H9 (cell line): ENCODE measurements at regions not wholly inside any gene's neighbourhood (a gene's known extent, or its start where the extent isn't known, plus 50 kb on each side); places are given as distances from the start of the nearest gene placed in this dataset.

Experiments
- DNase-seq: peaks from one replicate; pipeline ENCODE4 v3.0.0-alpha.2; 2017
- H2AFZ ChIP-seq: one replicate; pipeline ENCODE4 v1.6.1; 2013; ENCODE audit warnings: mild to moderate bottlenecking, low read length, control low read depth, moderate library complexity
- H2AK5ac ChIP-seq: 2 replicates; pipeline ENCODE4 v1.6.1; 2013; ENCODE audit warnings: low read length, control low read depth, mixed read lengths; ENCODE audit not compliant: insufficient read length
- H2BK120ac ChIP-seq: one replicate; pipeline ENCODE4 v1.6.1; 2013; ENCODE audit warnings: low read depth, mild to moderate bottlenecking, low read length, control low read depth, inconsistent platforms; ENCODE audit not compliant: poor library complexity, severe bottlenecking
- H2BK12ac ChIP-seq: 2 replicates; pipeline ENCODE4 v1.6.1; 2013; ENCODE audit warnings: low read length, control low read depth, mixed read lengths, low read depth; ENCODE audit not compliant: insufficient read length
- H2BK15ac ChIP-seq: 2 replicates; pipeline ENCODE4 v1.6.1; 2013; ENCODE audit warnings: low read depth, low read length, control low read depth
- H2BK20ac ChIP-seq: one replicate; pipeline ENCODE4 v1.6.1; 2013; ENCODE audit warnings: low read depth, mild to moderate bottlenecking, low read length, control low read depth, inconsistent platforms; ENCODE audit not compliant: poor library complexity, severe bottlenecking
- H2BK5ac ChIP-seq: 2 replicates; pipeline ENCODE4 v1.6.1; 2013; ENCODE audit warnings: low read length, control low read depth, mixed read lengths; ENCODE audit not compliant: insufficient read length
- H3K14ac ChIP-seq: 2 replicates; pipeline ENCODE4 v1.6.1; 2013; ENCODE audit warnings: low read length, control low read depth; ENCODE audit not compliant: insufficient read depth
- H3K18ac ChIP-seq: 2 replicates; pipeline ENCODE4 v1.6.1; 2013; ENCODE audit warnings: low read depth, mild to moderate bottlenecking, mixed read lengths, low read length, control low read depth; ENCODE audit not compliant: insufficient read length
- H3K23ac ChIP-seq: 2 replicates; pipeline ENCODE4 v1.6.1; 2013; ENCODE audit warnings: low read length, control low read depth, mixed read lengths, low read depth; ENCODE audit not compliant: insufficient read length
- H3K23me2 ChIP-seq: 2 replicates; pipeline ENCODE4 v1.6.1; 2013; ENCODE audit warnings: low read depth, mild to moderate bottlenecking, mixed read lengths, low read length, control low read depth; ENCODE audit not compliant: insufficient read length, poor library complexity, severe bottlenecking
- H3K27ac ChIP-seq: 2 replicates; pipeline ENCODE4 v1.5.1; 2013; ENCODE audit warnings: low read length, control low read depth, mixed read lengths, low read depth; ENCODE audit not compliant: insufficient read length
- H3K27me3 ChIP-seq: 2 replicates; pipeline ENCODE4 v1.6.1; 2013; ENCODE audit warnings: low read length, control low read depth, inconsistent platforms; ENCODE audit not compliant: insufficient read depth
- H3K4ac ChIP-seq: 2 replicates; pipeline ENCODE4 v1.6.1; 2013; ENCODE audit warnings: low read depth, mild to moderate bottlenecking, control low read depth, inconsistent platforms, low read length, moderate library complexity
- H3K4me1 ChIP-seq: 2 replicates; pipeline ENCODE4 v1.6.1; 2013; ENCODE audit warnings: low read length, control low read depth, inconsistent platforms; ENCODE audit not compliant: insufficient read depth
- H3K4me2 ChIP-seq: 2 replicates; pipeline ENCODE4 v1.6.1; 2013; ENCODE audit warnings: low read length, control low read depth, mixed read lengths; ENCODE audit not compliant: insufficient read length, insufficient read depth
- H3K56ac ChIP-seq: 2 replicates; pipeline ENCODE4 v1.6.1; 2013; ENCODE audit warnings: low read depth, mild to moderate bottlenecking, mixed read lengths, low read length, control low read depth; ENCODE audit not compliant: insufficient read length
- H3K79me1 ChIP-seq: 2 replicates; pipeline ENCODE4 v1.6.1; 2013; ENCODE audit warnings: low read depth, mild to moderate bottlenecking, moderate library complexity, low read length, control low read depth, inconsistent platforms; ENCODE audit not compliant: insufficient read depth, poor library complexity, severe bottlenecking
- H3K79me2 ChIP-seq: 2 replicates; pipeline ENCODE4 v1.6.1; 2013; ENCODE audit warnings: low read length, control low read depth, inconsistent platforms; ENCODE audit not compliant: insufficient read depth
- H3K9ac ChIP-seq: 2 replicates; pipeline ENCODE4 v1.6.1; 2013; ENCODE audit warnings: low read length, control low read depth, mixed read lengths; ENCODE audit not compliant: insufficient read length; ENCODE audit errors: extremely low read depth
- H3K9me3 ChIP-seq: one replicate; pipeline ENCODE4 v1.6.1; 2013; ENCODE audit warnings: low read depth, low read length, inconsistent platforms; ENCODE audit not compliant: control insufficient read depth
- H3T11ph ChIP-seq: one replicate; pipeline ENCODE4 v1.6.1; 2013; ENCODE audit warnings: mild to moderate bottlenecking, low read length, control low read depth, inconsistent platforms
- H4K20me1 ChIP-seq: one replicate; pipeline ENCODE4 v1.6.1; 2013; ENCODE audit not compliant: control insufficient read depth, insufficient read length, insufficient read depth
- H4K5ac ChIP-seq: 2 replicates; pipeline ENCODE4 v1.6.1; 2013; ENCODE audit warnings: low read depth, mild to moderate bottlenecking, mixed read lengths, low read length, control low read depth; ENCODE audit not compliant: insufficient read length
- H4K8ac ChIP-seq: replicated peaks from 2 replicates; pipeline ENCODE4 v1.6.1; 2013; ENCODE audit warnings: low read length, control low read depth, mixed read lengths, low read depth; ENCODE audit not compliant: insufficient read length
- H4K91ac ChIP-seq: 2 replicates; pipeline ENCODE4 v1.6.1; 2013; ENCODE audit warnings: low read depth, mild to moderate bottlenecking, moderate library complexity, mixed read lengths, low read length, control low read depth; ENCODE audit not compliant: insufficient read length
- H3K27ac Mint-ChIP-seq, 3 experiments: 2 replicates in 2 of 3; 3 replicates in 1 of 3; pipeline ENCODE4 v1.8.0; 2020 to 2021; ENCODE audit warnings: mixed read lengths in 3 of 3, mild to moderate bottlenecking in 1 of 3, moderate library complexity in 1 of 3
- H3K27me3 Mint-ChIP-seq: 2 replicates; pipeline ENCODE4 v1.8.0; 2021; ENCODE audit warnings: low read depth, mild to moderate bottlenecking, moderate library complexity, mixed read lengths
- H3K36me3 Mint-ChIP-seq, 3 experiments: 2 replicates in 2 of 3; 3 replicates in 1 of 3; pipeline ENCODE4 v1.8.0; 2020 to 2021; ENCODE audit warnings: low read depth in 3 of 3, mixed read lengths in 3 of 3; ENCODE audit not compliant: insufficient read depth in 1 of 3
- H3K4me1 Mint-ChIP-seq, 2 experiments: 2 replicates each; pipeline ENCODE4 v1.8.0; 2020; ENCODE audit warnings: mixed read lengths in 2 of 2
- H3K4me3 Mint-ChIP-seq, 2 experiments: 2 replicates in 1 of 2; 3 replicates in 1 of 2; pipeline ENCODE4 v1.8.0; 2020 to 2021; ENCODE audit warnings: mild to moderate bottlenecking in 2 of 2, mixed read lengths in 2 of 2, moderate library complexity in 1 of 2
- H3K9me3 Mint-ChIP-seq, 2 experiments: 2 replicates in 1 of 2; 3 replicates in 1 of 2; pipeline ENCODE4 v1.8.0; 2020; ENCODE audit warnings: mild to moderate bottlenecking in 2 of 2, mixed read lengths in 2 of 2, moderate library complexity in 1 of 2
- CTCF ChIP-seq: fragments of 200-600 bp; sonication (generic); conservative IDR thresholded peaks from 3 replicates; pipeline ENCODE4 v1.8.0; 2021; ENCODE audit warnings: antibody characterized with exemption, mild to moderate bottlenecking

DNA sequence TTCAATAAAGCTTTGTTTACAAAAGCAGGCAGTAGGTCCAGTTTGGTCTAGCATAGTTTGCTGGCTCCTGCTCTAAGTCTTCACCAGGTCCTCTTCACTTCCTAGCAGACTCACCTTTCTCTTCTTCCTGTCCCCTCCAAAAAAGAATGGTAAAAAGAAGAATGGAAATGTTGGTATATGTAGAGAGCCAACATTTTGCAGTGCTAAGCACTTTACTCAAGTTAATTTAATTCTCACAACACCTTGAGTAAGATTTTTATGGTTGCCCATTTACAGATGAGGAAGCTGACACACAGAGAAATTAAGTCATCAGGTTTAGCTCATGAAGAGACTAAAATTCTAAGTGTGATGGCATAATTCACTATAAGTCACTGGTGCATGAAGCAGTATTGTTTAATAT, 230.1 kb upstream of the PRICKLE2 start:
- Mint-ChIP-seq H3K27me3 (no peaks in the 10 kb centered on the region), H3K4me1 (peaks cover 34 to 53% of the 10 kb centered on the region in 2 experiments), H3K9me3 (no peaks in the 10 kb centered on the region; a peak in 1 of 5 replicates), H3K4me3 (no peak overlapping the region), H3K27ac (no peak overlapping the region), H3K36me3 (no peaks in the 10 kb centered on the region)
- Histone ChIP-seq H4K20me1 (no peaks in the 10 kb centered on the region), H3K18ac (no peak overlapping the region), H3K79me1 (no peaks in the 10 kb centered on the region), H3K79me2 (no peaks in the 10 kb centered on the region), H3K4me1 (no peaks in the 10 kb centered on the region), H3T11ph (no peak overlapping the region), H3K27me3 (no peaks in the 10 kb centered on the region), H3K4ac (no peak overlapping the region), H3K4me2 (no peak overlapping the region), H2AK5ac (no peak overlapping the region), H2BK15ac (no peak overlapping the region), H2BK12ac (no peak overlapping the region), H3K56ac (no peak overlapping the region), H2AFZ (no peak overlapping the region), H2BK120ac (no peak overlapping the region), H3K9ac (no peak overlapping the region), H3K23me2 (no peaks in the 10 kb centered on the region), H2BK20ac (no peak overlapping the region), H4K5ac (no peak overlapping the region), H3K14ac (no peak overlapping the region), H3K27ac (no peak overlapping the region), H3K23ac (no peak overlapping the region), H2BK5ac (no peak overlapping the region), H3K9me3 (no peaks in the 10 kb centered on the region), H4K8ac (no peak overlapping the region), H4K91ac (no peak overlapping the region)
- no peak for DNase-seq
- no peak for TF ChIP-seq CTCF
